NT2/D1 (cell line): ENCODE measurements at regions not wholly inside any gene's neighbourhood (a gene's known extent, or its start where the extent isn't known, plus 50 kb on each side); places are given as distances from the start of the nearest gene placed in this dataset.

Experiments
- YY1 ChIP-seq: IDR thresholded peaks from 2 replicates; pipeline ENCODE4 v1.6.1; 2011; ENCODE audit not compliant: insufficient read length, insufficient read depth
- ZNF274 ChIP-seq: IDR thresholded peaks from 2 replicates; pipeline ENCODE4 v1.6.1; 2011; ENCODE audit warnings: mild to moderate bottlenecking, low read depth, low read length

DNA sequence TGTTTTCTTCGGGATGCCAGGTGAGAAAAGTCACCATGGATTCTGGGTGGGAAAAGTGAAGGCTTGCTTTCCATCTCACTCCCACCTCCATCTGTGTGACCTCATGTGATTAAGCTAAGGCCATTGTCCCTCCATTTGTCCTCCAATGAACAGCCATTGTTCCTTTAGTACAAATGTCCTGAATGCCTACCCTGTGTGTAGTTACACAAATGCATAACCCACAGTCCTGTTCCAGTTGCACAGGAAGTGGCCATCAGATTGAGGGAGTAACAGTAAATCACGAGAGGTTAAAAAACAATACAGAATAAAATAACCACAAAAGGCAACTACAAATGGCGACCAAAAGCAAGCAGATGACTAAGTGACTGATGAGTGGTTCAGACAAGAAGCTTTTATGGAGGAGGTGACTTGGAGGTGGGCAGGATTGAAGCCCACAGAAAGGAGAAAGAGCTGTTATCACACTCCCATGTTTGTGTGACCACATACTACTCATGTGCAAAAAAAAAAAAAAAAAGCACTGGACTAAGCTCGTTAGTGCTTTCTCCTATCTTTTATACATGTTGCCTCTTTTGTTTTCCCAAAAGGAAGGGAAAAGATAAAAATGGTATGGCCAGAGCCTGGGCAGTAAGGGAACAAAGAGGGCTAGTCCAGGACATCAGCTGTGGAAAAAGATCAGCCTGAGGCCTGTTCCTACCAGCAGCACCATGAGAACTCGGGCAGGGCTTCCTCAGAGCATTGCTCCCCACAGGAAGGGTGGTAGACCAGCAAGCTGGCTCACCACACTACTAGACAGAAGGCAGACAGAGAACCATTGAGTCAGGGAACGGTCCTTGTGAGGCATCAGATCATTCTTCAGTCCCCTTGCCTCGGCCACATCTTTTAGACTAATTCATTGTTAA, 111.0 kb downstream of the TFAP2A start:
- TF ChIP-seq ZNF274 (no peak), YY1 (no peak)
